ENCODE measurements at regions not wholly inside any gene's neighbourhood (a gene's known extent, or its start where the extent isn't known, plus 50 kb on each side); places are given as distances from the start of the nearest gene placed in this dataset.
"Not testable (repeated sequence)": the region's sequence is repeated elsewhere in the genome, so short reads cannot be mapped to it uniquely, and the experiment has no call there.

- DNase-seq (ENCODE audit: low read depth, low spot score) = no peak
These were observed 347.5 kb upstream of the TNRC6C start for GRCh38 chr17:77610972-77611521.

DNA sequence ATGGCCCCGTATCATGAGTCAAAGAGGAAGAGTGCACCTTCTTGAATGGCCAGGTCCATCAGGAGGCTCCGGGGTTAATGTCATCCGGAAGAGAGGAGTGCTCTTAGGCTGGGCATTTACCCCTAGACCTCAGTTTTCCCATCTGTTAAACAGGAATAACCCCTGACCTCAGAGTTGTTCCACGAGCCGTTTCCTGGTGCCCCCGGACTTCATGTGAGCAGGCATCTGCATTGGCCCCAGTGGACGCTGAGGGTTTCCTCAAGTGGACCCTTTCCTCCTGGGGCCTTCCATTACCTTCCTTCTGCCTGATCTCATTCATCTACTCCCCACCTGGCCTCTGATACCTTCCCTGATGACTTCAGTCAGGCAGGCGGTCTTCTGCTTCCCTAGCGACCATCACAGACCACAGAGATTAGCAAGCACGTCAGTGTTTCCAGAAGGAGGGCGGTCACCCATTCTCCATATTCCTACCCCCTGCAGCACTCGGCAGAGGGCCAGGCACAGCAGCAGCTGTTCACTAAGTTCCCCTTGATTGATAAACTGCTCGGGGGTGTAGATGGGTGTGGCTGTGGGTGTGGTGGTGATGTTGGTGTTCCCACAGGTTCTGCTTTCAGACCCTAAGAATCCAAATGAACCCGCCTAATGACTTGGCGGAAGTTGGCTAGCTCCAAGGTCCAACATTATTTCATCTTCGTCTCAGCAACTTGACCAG, 346.6 kb upstream of the TNRC6C start:
- DNase-seq (ENCODE audit: low read depth, low spot score) = no peak

GRCh38 chr17:77613218-77613617, 345.3 kb upstream of the TNRC6C start:
- no peak for DNase-seq (ENCODE audit: low read depth, low spot score)

DNA sequence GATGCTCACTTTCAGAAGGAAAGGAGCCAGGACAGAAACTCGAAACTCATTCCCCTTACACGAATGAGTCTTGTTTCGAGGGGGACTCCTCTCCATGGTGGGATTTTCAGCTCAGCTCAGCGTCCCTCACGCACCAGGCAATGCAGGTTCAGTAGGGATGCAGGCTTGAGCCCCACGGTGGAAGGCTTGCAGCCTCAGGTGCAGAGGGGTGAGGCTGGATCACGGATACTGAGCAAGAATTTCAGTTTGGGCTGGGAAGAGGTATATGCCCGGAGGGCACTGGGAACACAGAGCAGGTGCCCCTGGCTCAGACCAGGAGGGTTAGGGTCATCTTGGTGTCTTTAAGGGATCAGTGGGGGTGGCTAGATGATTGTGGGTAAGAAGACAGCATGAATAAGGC, 344.9 kb upstream of the TNRC6C start:
- no peak for DNase-seq (ENCODE audit: low read depth, low spot score)

GRCh38 chr17:77615703-77616253, 342.7 kb upstream of the TNRC6C start:
- DNase-seq (ENCODE audit: low read depth, low spot score) = no peak

DNA sequence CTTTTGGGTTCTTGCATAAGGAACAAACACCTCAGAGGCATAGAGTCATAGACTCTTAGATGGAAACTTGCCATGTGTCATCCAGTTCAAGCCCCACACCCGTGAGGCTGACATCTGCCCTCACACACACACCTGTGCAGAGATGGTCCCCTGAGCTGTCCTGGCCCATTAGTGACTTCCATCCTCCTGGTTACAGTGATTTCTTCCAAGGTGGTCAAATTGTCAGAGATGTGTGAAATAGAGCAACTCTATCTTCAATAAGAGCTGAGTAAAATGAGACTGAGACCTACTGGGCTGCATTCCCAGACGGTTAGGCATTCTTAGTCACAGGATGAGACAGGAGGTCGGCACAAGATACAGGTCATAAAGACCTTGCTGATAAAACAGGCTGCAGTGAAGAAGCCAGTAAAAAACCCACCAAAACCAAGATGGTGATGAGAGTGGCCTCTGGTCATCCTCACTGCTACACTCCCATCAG, 342.2 kb upstream of the TNRC6C start:
- DNase-seq (ENCODE audit: low read depth, low spot score) = no peak

DNA sequence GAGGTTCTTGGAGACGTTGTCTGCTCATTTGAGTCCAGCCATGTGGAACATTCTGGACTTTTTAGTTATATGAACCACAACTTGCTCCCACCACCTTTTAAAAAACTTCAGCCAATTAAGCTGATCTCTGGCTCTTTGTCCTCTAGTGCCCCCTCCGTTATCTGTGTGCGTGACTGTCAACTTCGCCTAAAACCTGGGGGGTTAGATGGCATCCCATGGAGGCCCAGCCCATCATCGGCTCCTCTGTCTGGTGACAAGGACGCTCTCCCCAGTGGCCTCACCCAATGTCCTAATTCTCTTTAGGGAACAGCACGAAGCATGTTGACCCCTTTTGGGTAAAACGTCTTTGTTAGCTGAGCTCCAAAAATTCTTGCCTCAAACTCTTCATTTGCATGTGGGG, 341.0 kb upstream of the TNRC6C start:
- DNase-seq (ENCODE audit: low read depth, low spot score) = no peak

- DNase-seq (ENCODE audit: low read depth, low spot score) = no peak
These were observed 340.3 kb upstream of the TNRC6C start for GRCh38 chr17:77618173-77618572.

DNA sequence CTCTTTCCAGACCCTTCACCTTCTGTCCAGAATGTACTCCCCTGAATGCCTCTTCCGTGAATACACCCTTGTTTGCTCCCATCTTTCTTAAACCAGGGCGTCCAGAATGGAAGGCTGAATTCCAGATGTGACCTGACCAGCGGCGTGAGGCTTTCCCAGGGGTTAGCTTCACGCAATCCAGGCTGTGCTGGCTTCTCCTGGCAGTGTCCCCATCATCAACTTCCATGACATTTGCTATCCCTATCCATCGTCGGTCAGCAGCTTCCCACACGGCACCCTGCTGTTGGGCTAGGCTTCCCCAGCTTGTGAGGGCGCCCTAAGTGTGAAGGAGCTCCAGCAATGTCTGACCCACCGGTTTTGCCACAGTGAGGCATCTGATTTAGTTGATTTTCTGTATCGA, 339.8 kb upstream of the TNRC6C start:
- DNase-seq (ENCODE audit: low read depth, low spot score) = no peak

GRCh38 chr17:77619326-77619725, 339.2 kb upstream of the TNRC6C start:
- DNase-seq (ENCODE audit: low read depth, low spot score) = no peak

GRCh38 chr17:77619851-77620250, 338.7 kb upstream of the TNRC6C start:
- DNase-seq (ENCODE audit: low read depth, low spot score) = no peak

DNA sequence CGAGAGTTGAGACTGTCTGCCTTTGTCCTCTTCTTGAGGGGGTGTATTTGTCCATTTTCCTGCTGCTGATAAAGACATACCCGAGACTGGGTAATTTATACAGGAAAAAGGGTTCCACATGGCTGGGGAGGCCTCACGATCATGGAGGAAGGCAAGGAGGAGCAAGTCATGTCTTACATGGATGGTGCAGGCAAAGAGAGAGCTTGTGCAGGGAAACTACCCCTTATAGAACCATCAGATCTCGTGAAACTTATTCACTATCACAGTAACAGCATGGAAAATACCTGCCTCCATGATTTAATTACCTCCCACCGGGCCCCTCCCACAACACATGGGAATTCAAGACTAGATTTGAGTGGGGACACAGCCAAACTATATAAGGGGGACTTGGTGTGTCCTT, 338.2 kb upstream of the TNRC6C start:
- no peak for DNase-seq (ENCODE audit: low read depth, low spot score)

DNA sequence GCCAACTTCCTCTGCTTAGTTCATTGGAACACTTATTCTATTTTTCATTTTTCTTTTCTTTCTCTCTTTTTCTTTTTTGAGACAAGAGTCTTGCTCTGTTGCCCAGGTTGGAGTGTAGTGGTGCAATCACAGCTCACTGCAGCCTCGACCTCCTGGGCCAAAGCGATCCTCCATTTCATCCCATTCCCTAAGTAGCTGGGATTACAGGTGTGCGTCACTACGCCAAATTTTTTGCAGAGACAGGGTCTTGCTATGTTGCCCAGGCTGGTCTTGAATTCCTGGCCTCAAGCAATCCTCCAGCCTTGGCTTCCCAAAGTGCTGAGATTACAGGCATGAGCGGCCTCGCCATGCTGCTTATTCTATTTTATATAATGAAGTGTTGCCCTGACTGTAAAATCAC, 336.4 kb upstream of the TNRC6C start:
- DNase-seq (ENCODE audit: low read depth, low spot score) = not testable (repeated sequence)

DNA sequence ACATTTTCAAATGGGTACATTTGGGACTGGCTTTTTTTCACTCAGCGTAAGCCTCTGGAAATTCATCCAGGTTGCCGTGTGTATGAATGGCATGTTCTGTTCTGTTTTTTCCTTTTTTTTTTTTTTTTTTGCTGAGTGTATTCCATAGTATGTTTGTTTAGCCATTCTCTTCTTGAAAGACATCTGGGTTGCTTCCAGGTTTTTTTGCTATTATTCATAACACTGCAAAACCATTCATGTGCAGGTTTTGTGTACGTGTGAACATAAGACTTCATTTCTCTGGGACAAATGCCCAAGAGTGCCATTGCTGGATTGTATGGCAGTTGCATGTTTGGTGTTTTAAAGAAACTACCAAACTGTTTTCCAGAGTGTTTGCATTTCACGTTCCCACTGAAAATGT, 335.9 kb upstream of the TNRC6C start:
- no peak for DNase-seq (ENCODE audit: low read depth, low spot score)

- DNase-seq (ENCODE audit: low read depth, low spot score) = not testable (repeated sequence)
These were observed 335.2 kb upstream of the TNRC6C start for GRCh38 chr17:77623321-77623720.

DNA sequence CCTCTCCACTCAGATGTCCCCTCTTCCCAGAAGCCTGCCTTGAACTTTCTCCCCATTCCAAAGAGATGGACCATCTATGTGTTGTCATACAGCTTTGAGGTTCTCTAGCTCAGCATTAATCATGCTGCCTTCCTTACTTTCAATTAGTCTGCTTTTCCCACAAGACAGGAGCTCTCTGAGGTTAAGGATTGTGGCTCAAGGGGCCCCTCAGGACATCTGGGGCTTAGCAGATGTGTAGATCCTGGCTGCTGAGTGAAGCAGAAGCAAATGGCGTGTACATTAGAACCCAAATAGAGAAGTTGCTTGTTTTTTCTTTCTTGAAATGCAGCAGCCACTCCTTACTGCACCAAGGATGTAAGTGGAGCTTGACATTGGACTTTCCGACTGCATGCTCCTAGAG, 330.5 kb upstream of the TNRC6C start:
- DNase-seq (ENCODE audit: low read depth, low spot score) = no peak

DNA sequence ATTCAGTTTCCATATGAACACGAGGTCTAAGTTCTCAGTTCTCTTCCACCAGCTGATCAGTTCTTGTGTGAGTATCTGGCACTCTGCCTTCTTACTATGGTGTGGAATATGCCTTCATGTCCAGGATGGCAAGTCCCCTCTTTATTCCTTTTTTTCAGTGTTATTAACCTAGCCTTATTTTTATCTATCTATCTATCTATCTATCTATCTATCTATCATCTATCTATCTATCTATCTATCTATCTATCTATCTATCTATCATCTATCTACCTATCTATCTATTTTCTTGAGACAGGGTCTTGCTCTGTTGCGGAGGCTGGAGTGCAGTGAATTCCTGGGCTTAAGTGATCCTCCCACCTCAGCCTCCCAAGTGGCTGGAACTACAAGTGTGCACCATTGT, 329.2 kb upstream of the TNRC6C start:
- not testable (repeated sequence) for DNase-seq (ENCODE audit: low read depth, low spot score)

- no peak for DNase-seq (ENCODE audit: low read depth, low spot score)
These were observed 327.2 kb upstream of the TNRC6C start for GRCh38 chr17:77631307-77631706.

DNA sequence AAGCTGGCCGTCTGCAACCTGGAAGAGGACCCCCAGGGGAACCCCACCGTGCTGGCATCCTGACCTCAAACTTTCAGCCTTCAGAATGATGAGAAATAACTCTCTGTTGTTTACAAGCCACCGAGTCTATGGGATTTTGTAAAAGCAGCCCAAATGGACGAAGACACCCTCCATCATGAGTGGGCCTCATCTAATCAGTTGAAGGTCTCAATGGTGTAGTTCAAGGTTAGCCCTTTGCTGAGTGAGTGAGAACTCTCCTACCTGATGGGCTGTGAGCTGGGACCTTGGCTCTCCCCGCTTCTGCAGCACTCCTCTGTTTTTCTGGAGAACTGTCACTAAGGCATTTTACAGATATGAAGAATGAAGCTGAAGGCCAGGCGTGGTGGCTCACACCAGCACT, 325.9 kb upstream of the TNRC6C start:
- DNase-seq (ENCODE audit: low read depth, low spot score) = no peak

DNA sequence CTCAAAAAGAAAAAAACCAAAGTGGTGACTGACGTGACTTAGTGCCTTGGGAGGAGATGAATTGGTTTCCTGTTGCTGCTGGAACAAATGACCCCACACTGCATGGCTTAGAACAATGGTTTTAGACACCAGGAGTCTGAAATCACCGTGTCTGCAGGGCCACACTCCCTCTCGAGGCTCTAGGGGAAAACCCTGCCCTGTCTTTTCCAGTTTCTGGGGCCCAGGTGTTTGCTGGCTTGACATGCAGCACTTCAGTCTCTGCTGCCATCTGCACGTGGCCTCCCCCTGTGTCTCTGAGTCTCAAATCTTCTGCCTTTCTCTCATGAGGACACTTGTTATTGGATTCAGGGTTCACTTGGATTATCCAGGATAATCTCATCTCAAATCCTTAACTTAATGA, 323.8 kb upstream of the TNRC6C start:
- DNase-seq (ENCODE audit: low read depth, low spot score) = no peak

DNA sequence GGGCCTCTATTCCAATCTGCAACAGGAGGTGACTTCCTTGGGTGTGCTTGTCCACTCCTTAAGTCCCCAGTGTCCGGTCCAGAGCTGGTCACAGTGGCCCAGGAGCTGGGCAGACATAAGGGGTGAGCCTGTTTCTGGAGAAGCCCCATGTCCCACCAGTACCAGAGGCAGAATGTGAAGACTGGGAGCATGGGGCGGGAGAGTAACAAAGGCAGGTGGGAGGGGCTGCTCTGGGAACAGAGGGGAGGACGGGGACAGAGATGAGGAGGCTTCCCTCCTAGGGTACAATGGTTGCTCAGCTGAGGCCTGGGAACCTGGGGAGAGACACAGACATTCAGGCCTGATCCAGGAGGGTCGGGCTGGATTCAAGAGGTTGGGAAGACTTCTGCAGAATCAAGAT, 323.3 kb upstream of the TNRC6C start:
- no peak for DNase-seq (ENCODE audit: low read depth, low spot score)

DNA sequence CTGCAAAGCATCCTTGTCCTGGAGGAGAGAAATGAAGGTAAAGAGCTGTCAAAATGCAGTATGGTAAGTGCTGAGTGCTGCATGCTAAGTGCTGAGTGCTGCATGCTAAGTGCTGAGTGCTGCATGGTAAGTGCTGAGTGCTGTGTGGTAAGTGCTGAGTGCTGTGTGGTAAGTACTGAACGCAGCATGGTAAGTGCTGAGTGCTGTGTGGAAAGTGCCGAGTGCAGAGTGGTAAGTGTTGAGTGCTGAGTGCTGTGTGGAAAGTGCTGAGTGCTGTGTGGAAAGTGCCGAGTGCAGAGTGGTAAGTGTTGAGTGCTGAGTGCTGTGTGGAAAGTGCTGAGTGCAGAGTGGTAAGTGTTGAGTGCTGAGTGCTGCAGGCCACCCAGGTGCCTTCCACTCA, 322.7 kb upstream of the TNRC6C start:
- DNase-seq (ENCODE audit: low read depth, low spot score) = not testable (repeated sequence)

All from ELF-1 (cell line).